Esophagus muscularis mucosa (tissue), 4 donors: ENCODE measurements at regions not wholly inside any gene's neighbourhood (a gene's known extent, or its start where the extent isn't known, plus 50 kb on each side); places are given as distances from the start of the nearest gene placed in this dataset.

Experiments
- DNase-seq: peaks from one replicate; pipeline ENCODE4 v3.0.0-alpha.2; 2017; ENCODE audit errors: extremely low spot score
- H3K27ac ChIP-seq, 4 donors: fragments of 200-600 bp; sonication (generic); replicated peaks in 1 of 4; 1 replicate in 3 of 4; 2 replicates in 1 of 4; pipeline ENCODE4 v1.5.1; 2016 to 2019; ENCODE audit warnings: mild to moderate bottlenecking in 1 of 4
- H3K27me3 ChIP-seq, 4 donors: fragments of 200-600 bp; sonication (generic); one replicate each; pipeline versions ENCODE4 v1.5.1 to v1.6.0; 2016 to 2019
- H3K36me3 ChIP-seq, 4 donors: fragments of 200-600 bp; sonication (generic); one replicate each; pipeline ENCODE4 v1.5.1; 2016 to 2019
- H3K4me1 ChIP-seq, 4 donors: fragments of 200-600 bp; sonication (generic); one replicate each; pipeline ENCODE4 v1.5.1; 2016 to 2019
- H3K4me3 ChIP-seq, 4 donors: fragments of 200-600 bp; sonication (generic); 1 replicate in 2 of 4; 2 replicates in 2 of 4; pipeline ENCODE4 v1.5.1; 2016 to 2019; ENCODE audit warnings: mild to moderate bottlenecking in 4 of 4, moderate library complexity in 1 of 4
- H3K9me3 ChIP-seq, 4 donors: fragments of 200-600 bp; sonication (generic); 1 replicate in 3 of 4; 2 replicates in 1 of 4; pipeline ENCODE4 v1.5.1; 2016 to 2019
- EP300 ChIP-seq: sonication (generic); formaldehyde crosslinking; IDR thresholded peaks from one replicate; pipeline ENCODE4 v1.6.1; 2017; ENCODE audit warnings: antibody characterized with exemption
- POLR2A ChIP-seq: fragments of 450-650 bp; IDR thresholded peaks from one replicate; pipeline ENCODE4 v1.6.1; 2017; ENCODE audit warnings: antibody characterized with exemption, moderate library complexity, mild to moderate bottlenecking, low read depth
- POLR2AphosphoS5 ChIP-seq, 2 donors: sonication (generic); formaldehyde crosslinking; IDR thresholded peaks; one replicate each; pipeline ENCODE4 v1.6.1; 2017; ENCODE audit warnings: antibody characterized with exemption in 2 of 2
- WGBS: methylation state at CpG from one replicate; pipeline ENCODE4 v1.1.5; 2018; 5-methylcytosine and 5-hydroxymethylcytosine counted together
- intact Hi-C: fragments of 100-400 bp; cut with DNase I; formaldehyde crosslinking; loops from one replicate; pipeline ENCODE4 v1.15.1; 2023
- TF ChIP-seq, protein P1 (sequence below), 3 experiments: fragments of 200-600 bp in 2 of 3; fragments of 450-650 bp in 1 of 3; sonication (generic) in 2 of 3; IDR thresholded peaks; one replicate each; pipeline ENCODE4 v1.5.1; 2017 to 2019; ENCODE audit warnings: antibody characterized with exemption in 3 of 3, mild to moderate bottlenecking in 2 of 3, moderate library complexity in 1 of 3

DNA sequence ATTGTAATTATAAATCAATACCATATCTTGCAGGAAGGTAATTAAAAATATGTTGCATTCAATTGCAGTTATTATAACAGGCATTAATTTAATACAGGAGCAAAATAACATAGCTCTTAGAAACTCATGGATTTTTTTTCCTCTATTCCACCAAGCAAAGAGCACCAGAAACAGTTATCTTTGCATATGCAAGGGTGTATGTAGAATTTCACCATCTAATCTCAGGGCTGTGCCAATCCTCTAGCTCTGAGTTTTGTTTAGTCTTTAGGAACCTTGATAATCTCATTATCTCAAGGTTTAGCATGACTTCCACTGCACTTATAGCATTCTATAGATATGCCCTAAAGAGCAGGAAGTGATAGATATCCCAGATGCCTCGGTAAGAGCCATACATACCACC lies 197.5 kb downstream of the VEGFC start:
- no peak for DNase-seq
- no peaks in the 10 kb centered on the region for H3K36me3 ChIP-seq
- TF ChIP-seq EP300: no peak
- TF ChIP-seq POLR2AphosphoS5 (IDR thresholded peaks at IDR 0.05): no peak
- TF ChIP-seq POLR2A: no peak
- TF ChIP-seq, protein P1, sequence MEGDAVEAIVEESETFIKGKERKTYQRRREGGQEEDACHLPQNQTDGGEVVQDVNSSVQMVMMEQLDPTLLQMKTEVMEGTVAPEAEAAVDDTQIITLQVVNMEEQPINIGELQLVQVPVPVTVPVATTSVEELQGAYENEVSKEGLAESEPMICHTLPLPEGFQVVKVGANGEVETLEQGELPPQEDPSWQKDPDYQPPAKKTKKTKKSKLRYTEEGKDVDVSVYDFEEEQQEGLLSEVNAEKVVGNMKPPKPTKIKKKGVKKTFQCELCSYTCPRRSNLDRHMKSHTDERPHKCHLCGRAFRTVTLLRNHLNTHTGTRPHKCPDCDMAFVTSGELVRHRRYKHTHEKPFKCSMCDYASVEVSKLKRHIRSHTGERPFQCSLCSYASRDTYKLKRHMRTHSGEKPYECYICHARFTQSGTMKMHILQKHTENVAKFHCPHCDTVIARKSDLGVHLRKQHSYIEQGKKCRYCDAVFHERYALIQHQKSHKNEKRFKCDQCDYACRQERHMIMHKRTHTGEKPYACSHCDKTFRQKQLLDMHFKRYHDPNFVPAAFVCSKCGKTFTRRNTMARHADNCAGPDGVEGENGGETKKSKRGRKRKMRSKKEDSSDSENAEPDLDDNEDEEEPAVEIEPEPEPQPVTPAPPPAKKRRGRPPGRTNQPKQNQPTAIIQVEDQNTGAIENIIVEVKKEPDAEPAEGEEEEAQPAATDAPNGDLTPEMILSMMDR (IDR thresholded peaks at IDR 0.05): no peak
- H3K4me1 ChIP-seq: no peaks in the 10 kb centered on the region
- no peaks in the 10 kb centered on the region for H3K9me3 ChIP-seq
- H3K27me3 ChIP-seq: no peaks in the 10 kb centered on the region
- 72% methylated on average over 1 of the region's 1 CpG for WGBS
- H3K4me3 ChIP-seq: no peak overlapping the region
- H3K27ac ChIP-seq: no peak overlapping the region
- intact Hi-C loops: no loop called here

DNA sequence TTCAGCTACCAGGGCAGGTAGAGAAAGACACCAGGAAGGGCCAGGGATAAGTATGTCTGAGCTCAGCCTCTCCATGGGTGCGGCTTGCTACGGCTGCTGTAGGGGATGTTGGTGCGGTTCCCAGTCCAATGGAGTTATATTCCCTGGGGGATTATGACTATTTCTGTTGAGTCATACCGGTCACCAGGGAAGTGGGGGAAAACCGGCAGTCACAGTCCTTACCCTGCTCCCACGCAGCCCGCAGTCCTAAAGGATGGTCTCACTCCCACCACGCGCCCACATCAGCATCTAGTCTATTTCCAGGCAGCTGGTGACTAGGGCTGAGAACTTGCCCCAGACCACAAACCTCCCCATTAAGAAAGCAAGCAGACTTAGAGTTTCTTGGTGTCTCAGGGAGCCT lies 191.6 kb downstream of the VEGFC start:
- no peak for TF ChIP-seq POLR2A
- TF ChIP-seq, protein P1 (IDR thresholded peaks at IDR 0.05): no peak
- Histone ChIP-seq H3K27me3 (no peaks in the 10 kb centered on the region), H3K4me3 (no peak overlapping the region), H3K4me1 (no peaks in the 10 kb centered on the region), H3K27ac (no peak overlapping the region), H3K9me3 (no peaks in the 10 kb centered on the region), H3K36me3 (no peaks in the 10 kb centered on the region)
- 95% methylated on average over 9 of the region's 9 CpGs for WGBS
- intact Hi-C loops: no loop called here
- no peak for DNase-seq

DNA sequence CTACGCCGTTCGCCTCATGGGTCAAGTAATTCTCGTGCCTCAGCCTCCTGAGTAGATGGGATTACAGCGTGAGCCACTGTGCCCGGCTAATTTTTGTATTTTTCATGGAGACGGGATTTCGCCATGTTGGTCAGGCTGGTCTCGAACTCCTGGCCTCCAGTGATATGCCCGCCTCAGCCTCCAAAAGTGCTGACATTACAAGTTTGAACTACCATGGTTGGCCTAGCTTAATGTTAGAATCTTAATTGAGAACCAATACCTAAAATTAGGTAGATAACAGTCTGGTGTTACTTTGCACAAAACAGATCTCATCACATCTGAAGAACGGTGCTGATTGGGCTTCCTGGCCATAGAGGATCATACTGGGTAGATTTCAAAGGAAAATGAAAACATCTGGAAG lies 184.9 kb downstream of the VEGFC start:
- H3K27me3 ChIP-seq: no peaks in the 10 kb centered on the region

DNA sequence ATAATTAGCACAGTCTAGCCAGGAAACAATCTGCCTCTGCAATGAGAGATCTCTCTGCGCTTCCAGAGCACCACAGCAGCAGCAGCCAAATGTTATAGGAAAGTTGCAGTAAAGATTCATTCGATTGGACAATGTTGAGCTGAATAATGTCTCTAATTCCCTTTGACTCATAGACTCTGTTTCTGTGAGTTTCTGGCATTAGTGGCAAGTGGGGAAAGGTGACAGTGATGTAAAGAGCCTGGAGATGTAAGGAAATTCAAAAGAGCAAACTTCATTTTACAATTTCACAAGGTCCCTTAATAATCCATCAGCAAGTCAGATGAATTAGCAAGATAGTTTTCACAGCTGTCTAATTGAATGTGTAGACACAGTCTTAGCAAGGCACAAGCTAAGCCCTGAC lies 184.4 kb downstream of the VEGFC start:
- H3K27me3 ChIP-seq: no peaks in the 10 kb centered on the region
- intact Hi-C loops: no loop called here

More for the DNA sequence above, 184.9 kb downstream of the VEGFC start:
- H3K4me3 ChIP-seq: no peak overlapping the region
- no peaks in the 10 kb centered on the region for H3K9me3 ChIP-seq
- TF ChIP-seq POLR2AphosphoS5 (IDR thresholded peaks at IDR 0.05) (no peak), POLR2A (no peak), EP300 (no peak)
- TF ChIP-seq, protein P1 (IDR thresholded peaks at IDR 0.05): no peak
- intact Hi-C loops: no loop called here
- 95% methylated on average over 11 of the region's 11 CpGs for WGBS
- DNase-seq: no peak
- H3K27ac ChIP-seq: no peak overlapping the region
- H3K36me3 ChIP-seq: no peaks in the 10 kb centered on the region
- H3K4me1 ChIP-seq: peaks cover 0 to 8% (median 0%) of the 10 kb centered on the region in 4 donors

DNA sequence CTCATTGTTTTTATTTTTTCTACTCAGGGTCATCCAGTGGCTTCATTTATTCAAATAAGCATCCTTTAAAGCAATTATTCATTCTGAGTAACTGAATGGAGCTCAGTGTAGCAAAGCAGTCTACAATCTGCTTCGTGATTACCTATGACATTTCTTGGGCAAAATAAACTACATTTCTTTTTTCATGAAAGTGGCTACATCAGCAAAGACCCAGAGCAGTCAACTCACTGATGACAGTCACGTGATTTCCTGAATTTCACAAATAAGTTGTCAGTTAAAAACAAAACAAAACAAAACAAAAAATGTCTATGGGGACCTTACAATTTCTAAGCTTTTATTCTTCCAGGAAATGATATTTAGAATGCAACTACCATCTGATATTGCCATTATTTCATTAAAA lies 182.1 kb downstream of the VEGFC start:
- H3K4me1 ChIP-seq: peaks cover 0 to 8% (median 0%) of the 10 kb centered on the region in 4 donors
- no peak overlapping the region for H3K27ac ChIP-seq
- WGBS: 65% methylated on average over 2 of the region's 2 CpGs
- TF ChIP-seq, protein P1 (IDR thresholded peaks at IDR 0.05): no peak
- TF ChIP-seq EP300 (no peak), POLR2AphosphoS5 (IDR thresholded peaks at IDR 0.05) (no peak), POLR2A (no peak)
- no peaks in the 10 kb centered on the region for H3K9me3 ChIP-seq
- no peak overlapping the region for H3K4me3 ChIP-seq
- no peaks in the 10 kb centered on the region for H3K27me3 ChIP-seq
- no peaks in the 10 kb centered on the region for H3K36me3 ChIP-seq
- intact Hi-C loops: no loop called here
- DNase-seq: no peak

More for the DNA sequence above, 184.4 kb downstream of the VEGFC start:
- no peak overlapping the region for H3K27ac ChIP-seq
- 80% methylated on average over 2 of the region's 2 CpGs for WGBS
- TF ChIP-seq EP300: no peak
- TF ChIP-seq, protein P1 (IDR thresholded peaks at IDR 0.05): no peak
- no peak for TF ChIP-seq POLR2AphosphoS5 (IDR thresholded peaks at IDR 0.05)
- TF ChIP-seq POLR2A: no peak
- no peaks in the 10 kb centered on the region for H3K9me3 ChIP-seq
- no peak for DNase-seq
- H3K36me3 ChIP-seq: no peaks in the 10 kb centered on the region
- peaks cover 0 to 8% (median 0%) of the 10 kb centered on the region in 4 donors for H3K4me1 ChIP-seq
- H3K4me3 ChIP-seq: no peak overlapping the region
